ENCODE measurements at regions not wholly inside any gene's neighbourhood (a gene's known extent, or its start where the extent isn't known, plus 50 kb on each side); places are given as distances from the start of the nearest gene placed in this dataset.
"Not testable (repeated sequence)": the region's sequence is repeated elsewhere in the genome, so short reads cannot be mapped to it uniquely, and the experiment has no call there.

DNA sequence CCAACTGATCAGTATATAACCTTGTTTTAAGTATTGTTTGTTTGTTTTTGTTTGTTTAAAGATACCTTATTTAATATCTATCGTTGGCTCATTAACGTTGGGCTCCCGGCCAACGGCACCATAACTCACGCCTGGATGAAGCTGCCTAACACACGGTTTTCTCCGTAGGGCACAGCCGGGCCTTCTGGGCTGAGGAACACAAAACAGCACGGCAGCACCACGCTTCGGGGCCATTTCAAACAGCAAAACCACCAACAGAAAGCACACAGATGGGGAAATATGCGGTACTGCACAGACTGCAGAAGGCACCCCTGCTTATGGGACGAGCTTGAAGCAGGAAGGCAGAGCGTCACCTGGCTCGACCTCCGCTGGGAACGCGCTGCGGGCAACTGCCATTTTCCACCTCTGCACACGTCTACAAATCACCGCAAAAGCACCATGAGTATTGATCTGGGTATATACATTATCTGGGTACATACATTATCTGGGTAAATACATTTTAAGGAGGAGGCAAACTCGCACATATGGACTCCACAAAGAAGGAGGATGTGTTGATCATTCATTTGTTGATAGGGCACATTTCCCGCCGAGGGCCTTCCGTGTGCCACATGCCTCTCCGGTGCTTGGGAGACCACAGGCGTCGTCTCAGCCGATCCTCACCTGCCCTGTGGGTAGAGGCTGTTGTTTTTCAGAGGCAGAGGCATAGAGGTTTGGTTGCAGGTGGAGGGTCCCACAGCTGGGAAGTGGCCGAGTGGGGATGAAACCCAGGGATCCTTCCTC is 123.7 kb upstream of the ATP2B2 start:
- DNase-seq: no peak

DNA sequence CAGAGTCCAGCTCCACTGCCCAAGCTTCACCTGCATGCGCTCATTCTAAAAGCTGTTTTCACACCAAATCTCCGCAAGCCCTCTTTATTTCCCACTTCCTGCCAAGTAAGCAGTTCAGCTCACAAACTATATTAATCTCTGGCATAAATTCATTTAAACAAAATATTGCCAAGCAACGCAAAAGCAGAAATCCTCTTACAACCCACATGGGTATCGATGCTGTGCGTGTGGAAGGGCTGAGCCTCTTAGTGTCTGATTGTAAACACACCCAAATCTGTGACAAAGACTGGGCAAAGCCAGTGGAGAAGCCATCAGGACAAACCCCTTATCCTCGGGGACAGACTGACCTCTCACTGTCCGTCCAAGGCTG is 124.3 kb upstream of the ATP2B2 start:
- no peak for DNase-seq

DNA sequence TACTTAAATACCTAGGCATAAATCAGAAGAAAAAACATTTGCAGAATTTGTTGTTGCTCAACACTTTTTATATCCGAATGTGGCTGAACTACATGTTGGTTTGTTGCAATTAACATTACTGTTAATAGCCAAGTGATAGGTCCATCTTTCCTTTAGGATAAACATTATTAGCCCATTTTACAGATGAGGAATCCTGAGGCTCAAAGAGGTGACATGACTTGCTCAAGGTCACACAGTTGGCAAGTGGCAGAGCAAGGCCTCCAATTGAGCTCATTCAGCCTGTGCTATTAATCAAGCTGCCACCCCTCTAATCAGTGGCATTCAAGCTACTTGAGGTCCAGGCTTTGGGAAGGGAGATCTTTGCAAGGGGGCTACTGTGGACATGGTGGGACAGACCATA is 125.8 kb upstream of the ATP2B2 start:
- DNase-seq: no peak

DNA sequence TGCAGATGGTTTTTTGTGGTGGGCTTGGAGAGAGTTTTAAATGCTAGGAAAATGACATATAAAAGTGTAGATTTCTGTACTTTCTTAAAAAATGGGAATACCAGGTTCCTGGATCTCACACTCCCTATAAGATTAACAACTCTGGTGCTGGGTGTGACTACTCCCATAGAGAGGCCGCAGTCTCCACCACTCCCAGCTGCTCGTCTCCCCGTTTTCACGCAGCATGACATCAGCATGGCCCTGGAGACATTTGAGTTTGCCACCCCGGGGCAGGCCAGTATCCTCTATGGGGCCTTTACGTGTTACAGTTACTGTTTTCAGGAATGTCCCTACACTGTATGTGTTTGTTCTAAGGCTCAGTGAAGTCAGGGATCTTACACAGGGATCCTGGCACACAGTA is 126.7 kb upstream of the ATP2B2 start:
- no peak for DNase-seq

DNA sequence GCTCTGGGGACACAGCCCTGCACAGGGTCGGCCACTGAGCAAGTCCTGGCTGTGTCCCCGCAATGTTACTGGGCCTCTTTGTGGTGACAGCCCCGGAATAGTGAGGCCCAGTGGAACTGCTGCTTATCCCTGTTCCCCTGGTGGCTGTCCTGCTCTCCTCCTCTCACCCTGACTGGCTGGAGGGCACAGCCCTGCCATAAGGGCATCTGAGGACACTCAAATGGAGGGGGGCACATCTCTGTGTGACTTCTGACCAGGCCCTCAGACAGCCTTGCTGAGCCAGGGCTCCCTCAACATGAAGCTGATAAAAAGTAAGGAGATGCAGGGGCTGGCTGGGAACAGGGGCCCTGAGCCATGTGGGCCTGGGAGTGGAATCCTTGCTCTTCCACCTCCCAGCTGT is 127.4 kb upstream of the ATP2B2 start:
- DNase-seq: no peak

DNA sequence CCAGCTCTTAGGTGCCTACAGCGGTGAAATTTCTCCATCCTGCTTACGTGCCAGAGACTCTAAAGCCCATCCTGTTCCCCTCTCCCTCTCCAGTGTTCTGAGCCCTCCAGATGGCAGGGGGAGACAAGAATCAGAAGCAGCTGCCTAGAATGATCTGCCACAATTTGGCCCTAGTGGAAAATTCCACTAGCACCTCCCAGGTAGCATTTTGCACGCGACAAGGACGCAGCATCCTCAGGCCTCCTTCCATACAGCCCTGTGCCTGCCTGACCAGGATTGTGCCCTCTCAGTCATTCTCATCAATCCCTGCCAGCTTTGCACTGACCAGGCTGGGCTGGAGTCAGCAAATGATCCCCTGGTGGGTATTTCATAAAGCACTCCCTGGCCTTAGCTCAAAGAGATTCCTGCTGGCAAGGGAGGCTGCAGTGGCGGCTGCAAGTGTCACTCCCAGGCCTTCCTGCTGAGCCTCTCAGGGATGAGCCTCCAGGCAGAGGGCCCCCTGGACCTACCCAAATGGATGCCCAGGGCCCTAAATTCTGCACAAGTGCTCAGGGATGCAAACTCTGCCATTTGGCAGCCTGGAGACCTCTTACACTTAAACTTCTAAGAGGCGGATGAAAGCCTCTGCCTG is 130.2 kb upstream of the ATP2B2 start:
- DNase-seq: no peak

DNA sequence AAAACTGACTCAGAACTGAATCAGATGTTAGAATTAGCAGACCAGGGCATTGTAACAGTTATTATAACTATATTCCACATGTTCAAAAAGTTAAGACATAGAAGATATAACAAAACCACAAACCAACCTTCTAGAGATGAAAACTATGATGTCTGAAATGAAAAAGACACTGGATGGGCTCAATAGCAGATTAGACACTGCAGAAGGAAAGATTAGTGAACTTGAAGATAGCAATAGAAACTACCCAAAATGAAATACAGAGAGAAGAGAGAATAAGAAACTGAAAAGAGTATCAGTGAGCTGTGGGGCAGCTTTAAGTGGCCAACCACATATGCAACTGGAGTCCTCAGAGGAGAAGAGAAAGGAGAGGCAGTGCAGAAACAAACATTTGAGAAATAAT is 132.0 kb upstream of the ATP2B2 start:
- DNase-seq: no peak

DNA sequence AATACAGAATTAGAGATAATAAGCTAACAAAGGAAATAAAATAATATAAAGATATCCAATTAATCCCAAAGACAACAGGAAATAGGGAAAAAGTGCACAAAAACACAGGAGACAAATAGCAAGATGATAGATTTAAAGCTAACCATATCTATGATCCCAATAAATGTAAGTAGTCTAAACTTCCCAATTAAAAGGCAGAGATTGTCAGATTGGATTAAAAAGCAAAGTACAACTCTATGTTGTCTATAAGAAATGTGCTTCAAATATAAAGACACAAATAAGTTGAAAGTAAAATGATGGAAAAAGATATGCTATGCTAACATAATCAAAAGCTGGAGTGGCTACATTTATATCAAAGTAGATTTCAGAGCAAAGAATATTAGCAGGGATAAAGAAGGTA is 133.1 kb upstream of the ATP2B2 start:
- DNase-seq: no peak

DNA sequence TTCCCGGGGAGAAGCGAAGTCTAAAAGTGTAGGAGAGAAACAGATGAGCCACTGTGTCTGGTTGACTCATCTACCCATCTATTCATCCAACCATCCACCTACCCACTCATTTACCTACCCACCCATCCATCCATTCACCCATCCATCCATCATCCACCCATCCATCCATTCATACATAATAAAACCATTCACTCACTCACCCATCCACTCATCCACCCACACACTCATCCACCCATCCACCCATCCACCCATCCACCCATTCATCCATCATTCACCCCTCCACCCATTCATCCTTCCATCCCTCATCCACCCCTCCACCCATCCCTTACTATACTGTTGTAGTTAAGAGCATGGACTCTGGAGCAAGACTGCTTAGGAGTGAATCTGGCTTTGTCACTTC is 136.4 kb upstream of the ATP2B2 start:
- no peak for DNase-seq

DNA sequence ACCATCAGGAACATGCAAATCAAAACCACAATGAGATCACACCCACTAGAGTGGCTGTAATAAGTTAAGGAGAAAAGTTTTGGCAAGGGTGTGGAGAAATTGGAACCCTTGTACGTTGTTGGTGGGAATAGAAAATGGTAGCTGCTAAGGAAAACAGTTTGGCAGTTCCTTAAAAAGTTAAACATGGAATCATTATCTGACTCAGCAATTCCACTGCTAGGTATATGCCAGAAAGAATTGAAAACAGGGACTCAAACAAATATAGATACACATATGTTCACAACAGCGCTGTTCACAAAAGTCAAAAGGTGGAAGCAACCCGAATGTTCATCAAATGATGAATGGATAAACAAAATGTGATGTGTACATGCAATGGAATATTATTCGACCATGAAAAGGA is 138.8 kb upstream of the ATP2B2 start:
- no peak for DNase-seq

DNA sequence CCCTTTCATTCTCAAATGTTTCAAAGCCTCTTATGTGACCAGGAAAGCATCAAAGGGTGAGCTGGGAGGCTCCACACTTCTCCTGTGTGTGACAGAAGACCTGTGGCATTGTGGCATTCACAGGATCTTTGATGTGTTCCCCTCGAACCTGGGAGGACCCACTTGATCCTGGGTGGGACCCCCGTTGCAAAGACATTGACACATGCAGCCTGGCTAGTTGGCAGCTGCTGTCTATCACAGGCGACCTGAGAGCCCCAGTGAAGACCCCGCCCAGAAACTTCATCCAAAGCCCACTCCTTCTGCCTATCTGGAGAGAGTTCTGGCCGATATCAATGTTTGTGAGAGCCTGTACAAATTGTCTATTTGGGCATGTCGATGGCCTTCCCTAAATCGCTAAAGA is 140.4 kb upstream of the ATP2B2 start:
- no peak for DNase-seq

DNA sequence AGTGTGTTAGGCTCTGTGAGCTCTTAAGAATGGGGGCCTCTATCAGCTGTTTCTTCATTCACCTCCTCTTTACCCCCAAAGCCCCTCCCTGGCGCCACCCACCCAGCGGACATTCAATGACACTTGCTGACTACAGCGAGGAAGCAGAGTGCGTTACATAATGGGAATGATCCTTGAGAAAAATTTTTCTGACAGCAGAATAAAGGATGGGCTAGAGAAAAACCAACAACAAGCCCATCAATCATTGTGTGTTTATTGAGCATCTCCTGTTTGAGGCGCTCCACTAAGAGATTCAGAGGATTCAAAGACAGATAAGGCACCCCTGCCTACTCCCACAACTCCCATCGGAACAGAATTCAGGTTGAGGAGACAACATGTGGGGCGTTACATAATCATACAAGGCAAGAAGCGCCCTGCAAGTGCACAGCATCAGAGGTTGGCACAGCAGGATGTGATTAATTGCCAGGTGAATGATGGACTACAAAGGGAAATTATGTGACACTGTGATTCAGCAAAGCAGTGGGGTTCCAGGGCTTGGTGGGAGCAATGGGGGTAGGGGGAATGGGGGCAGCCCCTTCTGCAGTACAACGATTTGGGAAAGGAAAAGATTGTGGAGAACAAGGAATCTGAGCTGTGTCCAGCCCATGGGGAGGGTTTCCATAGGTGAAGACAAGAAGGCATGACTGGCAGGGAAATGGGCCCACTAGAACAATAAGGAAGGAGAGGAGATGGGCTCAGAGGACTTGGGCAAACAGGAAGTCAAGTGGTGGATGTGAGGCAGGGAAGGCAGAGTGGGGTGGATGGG is 141.3 kb upstream of the ATP2B2 start:
- no peak for DNase-seq

DNA sequence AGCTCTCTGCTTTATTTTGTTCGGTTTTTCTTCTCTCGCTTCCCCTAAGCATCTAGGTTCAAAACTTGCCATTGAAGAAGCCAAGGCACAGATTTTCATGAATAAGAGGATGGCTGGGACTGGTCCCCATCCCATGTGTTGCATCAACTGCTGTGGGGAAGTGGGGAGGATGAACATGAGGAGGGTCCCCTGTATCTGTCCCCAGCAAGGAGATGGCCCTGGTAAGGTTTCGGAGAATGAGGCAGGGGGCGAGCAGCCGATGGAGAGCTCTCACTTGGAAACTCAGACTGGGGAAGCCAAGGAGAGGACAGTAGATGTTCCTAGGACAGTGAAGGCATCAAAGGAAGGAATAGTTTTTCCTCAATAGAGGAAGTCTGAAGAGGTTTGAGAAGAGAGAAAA is 142.0 kb upstream of the ATP2B2 start:
- DNase-seq: no peak

DNA sequence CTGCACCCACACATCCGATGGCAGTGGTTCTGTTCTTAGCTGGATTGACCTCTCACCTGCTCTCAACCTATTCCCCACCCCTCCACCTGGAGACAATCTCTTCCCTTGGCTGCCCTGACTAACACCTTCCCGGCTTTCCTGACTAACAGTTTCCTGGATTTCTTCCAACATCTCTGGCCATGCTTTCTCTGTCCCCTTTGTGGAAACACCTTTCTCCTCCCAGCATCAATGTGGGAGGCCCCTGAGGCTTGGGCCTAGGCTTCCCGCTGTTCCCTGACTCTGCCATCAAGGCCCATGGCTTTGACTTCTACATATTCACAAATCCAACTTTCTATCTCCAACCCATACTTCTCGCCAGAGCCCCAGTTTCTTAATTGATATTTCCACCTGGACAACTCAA is 142.8 kb upstream of the ATP2B2 start:
- DNase-seq: no peak

DNA sequence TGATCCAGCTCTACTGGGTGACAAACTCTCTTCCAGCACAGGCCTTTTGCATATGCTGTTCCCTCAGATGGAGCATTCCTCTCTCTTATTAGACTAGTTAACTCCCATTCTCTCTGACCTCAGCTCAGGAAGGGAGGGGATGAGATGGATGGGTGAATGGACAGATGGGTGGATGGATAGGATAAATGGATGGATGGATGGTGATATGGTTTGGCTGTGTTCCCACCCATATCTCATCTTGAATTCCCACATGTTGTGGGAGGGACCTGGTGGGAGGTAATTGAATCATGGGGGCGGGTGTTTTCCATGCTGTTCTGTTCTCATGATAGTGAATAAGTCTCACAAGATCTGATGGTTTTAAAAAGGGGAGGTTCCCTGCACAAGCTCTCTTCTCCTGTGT is 144.1 kb upstream of the ATP2B2 start:
- not testable (repeated sequence) for DNase-seq

DNA sequence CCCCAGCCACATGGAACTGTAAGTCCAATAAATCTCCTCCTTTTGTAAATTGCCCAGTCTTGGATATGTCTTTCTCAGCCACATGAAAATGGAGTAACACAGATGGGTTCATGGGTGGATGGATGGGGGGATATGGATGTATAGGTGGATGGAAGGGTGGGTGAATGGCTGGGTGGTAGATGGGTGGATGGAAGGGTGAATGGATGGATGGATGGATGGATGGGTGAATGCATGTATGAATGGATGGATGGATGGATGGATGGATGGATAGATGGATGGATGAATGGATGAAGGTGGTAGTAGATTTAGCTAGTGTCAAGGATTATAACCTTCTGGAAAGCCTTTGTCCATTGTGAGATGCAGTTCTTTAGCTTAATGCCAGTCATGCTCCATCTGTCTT is 146.1 kb upstream of the ATP2B2 start:
- no peak for DNase-seq

DNA sequence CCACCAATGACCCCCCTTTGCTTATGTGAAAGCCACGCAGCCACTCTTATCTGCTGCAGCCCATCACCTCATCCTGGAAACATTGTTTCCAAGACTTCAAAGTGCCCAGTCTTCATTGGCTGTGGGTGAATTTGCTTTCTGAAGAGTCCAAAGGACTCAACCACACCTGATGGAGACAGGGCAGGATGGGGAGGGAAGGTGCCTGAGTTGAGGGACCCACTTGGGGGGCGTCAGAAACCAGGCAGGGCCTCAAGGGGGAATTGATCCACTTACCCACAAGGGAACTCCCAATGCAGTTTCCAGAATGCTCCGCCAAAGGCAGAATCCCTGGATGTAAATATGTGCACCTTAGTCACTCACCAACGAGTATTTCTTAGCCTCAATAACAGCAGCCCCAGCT is 147.9 kb upstream of the ATP2B2 start:
- no peak for DNase-seq

DNA sequence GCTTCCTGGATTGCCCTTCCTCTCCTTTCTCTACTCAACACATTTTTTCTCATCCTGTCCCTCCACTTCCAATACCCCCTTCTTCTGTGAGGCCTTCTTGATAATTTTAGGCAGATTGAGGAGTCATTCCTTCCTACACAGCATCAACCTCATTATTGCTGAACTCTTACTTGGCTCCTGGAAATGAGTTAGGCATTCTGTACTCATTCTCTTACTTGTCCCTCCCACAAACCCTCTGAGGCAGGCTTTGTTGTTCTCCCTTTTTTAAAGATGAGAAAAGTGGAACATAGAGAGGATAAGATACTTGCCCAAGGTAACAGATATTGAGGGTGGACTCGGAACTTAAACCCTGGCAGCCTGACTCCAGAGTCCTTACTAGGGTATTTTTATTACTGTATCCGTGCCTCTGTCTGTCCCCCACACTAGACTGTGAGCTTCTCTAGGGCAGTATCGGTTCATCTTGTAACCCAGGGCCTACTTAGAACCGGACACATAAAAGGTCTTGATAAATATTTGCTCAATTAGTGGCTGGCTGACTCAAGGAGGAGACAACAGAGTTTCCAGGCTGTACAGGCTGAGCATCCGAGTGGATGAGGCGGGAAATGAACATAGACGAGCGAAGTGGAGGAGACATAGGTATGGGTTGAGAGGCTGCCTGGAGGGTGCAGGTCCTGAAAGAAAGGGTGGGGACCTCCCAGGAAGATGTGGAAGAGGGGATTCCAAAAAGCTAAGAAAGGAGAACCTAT is 148.7 kb upstream of the ATP2B2 start:
- DNase-seq: no peak

DNA sequence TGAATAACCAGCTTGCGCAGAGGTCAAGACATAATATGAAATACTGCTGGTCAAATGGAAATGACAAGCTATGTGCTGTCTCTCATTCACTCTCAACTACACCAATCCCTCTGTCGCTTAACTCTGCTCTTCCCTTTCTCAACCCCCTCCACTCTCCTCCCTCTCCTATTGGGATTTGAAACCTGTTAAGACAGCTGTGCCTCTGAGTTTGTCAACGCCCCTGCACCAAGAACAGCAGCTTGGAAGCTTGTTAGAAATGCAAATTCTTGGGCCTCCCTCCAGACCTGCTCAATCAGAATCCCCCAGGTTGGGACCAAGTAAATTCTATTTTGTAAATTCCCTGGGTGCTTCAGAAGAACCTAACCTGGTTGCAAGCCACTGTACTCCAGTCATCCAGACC is 149.7 kb upstream of the ATP2B2 start:
- no peak for DNase-seq

DNA sequence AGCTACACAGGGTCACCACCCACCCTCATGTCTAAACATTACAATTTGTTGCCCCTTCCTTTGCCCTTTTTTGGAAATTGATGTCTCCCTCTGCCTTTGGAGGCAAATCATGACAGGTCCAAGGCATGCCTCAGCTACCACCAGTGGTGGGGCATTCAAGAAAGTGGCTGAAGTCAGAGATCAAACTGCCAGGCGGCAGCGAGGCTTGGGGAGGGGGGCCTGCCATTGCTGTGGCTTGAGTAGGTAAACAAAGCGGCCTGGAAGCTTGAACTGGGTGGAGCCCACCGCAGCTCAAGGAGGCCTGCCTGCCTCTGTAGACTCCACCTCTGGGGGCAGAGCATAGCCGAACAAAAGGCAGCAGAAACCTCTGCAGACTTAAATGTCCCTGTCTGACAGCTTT is 152.0 kb upstream of the ATP2B2 start:
- DNase-seq: not testable (repeated sequence)

DNA sequence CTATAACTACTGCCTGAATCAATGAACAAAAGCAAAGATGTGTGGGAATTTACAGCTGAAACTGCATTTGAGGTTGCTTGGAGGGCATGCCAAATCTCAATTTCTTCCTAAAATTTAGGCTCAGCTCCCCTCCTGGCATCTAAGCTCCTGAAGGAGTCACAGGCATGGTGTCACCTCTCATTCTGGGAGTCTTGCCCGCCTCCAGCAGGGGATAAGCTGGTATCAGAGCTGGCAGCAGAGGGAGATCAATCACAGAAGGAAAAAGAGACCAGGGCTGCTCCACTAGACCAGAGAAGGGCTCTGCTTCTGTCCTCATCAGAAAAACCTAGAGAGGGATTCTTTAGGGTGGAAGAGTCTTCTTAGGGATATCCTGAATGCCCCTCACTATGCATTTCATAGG is 150.4 kb upstream of the SLC6A11 start:
- DNase-seq: no peak

DNA sequence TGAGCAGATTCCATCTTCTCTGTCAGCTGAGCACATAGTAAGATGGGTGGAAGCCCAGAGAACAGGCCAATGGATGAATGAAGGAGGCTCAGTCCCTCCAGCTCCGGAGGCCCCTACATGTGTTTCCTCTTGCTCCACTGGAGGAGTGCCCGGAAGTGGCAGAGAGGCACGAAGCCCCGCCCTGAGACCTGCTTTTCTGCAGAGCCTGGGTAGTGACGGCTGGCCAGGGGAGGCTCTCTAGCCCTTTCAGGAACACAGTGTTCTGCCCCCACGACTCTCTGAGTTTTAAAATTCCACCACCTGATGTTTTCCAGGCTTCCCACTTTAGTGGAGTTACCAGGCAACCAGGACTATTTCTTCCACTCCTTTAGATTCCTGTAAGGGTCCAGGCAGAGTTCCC is 149.4 kb upstream of the SLC6A11 start:
- no peak for DNase-seq

DNA sequence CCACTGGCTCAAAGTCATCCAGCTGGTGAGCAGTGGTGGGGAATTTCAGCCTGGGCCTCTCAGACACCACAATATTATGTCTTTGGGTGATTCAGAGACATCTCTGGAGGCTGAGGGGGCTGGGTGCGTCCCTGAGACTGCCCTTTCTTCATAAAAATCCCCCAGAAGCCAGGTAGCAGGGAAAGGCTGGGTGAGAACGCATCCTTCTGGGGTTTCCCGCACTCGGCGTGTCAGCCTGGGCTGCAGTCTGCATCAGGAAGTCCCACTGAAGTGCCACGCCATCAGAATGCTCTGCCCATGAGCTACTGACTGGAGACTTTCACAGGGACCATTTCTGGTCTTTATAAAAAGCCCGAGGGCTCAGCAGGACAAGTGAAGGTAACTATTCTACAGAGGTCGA is 148.8 kb upstream of the SLC6A11 start:
- no peak for DNase-seq
